K562 (cell line): ENCODE measurements at regions not wholly inside any gene's neighbourhood (a gene's known extent, or its start where the extent isn't known, plus 50 kb on each side); places are given as distances from the start of the nearest gene placed in this dataset.

Source experiments
- BMI1 ChIP-seq: fragments of 150-350 bp; IDR thresholded peaks from 2 replicates; pipeline ENCODE4 v1.6.1; 2014; ENCODE audit warnings: low read length
- CBX1 ChIP-seq: sonication (generic); IDR thresholded peaks from 2 replicates; pipeline ENCODE4 v1.6.1; 2016; ENCODE audit warnings: antibody characterized with exemption, low read depth, mild to moderate bottlenecking
- CXXC5 ChIP-seq: fragments of 250-450 bp; sonication (Bioruptor Pico); IDR thresholded peaks from 2 replicates; pipeline ENCODE4 v1.8.0; 2022; ENCODE audit warnings: inconsistent platforms, mild to moderate bottlenecking, moderate library complexity
- E2F3 ChIP-seq: fragments of 250-450 bp; sonication (Bioruptor Pico); IDR thresholded peaks from 2 replicates; pipeline ENCODE4 v1.4.0; 2020; ENCODE audit warnings: mild to moderate bottlenecking
- ELK3 ChIP-seq: fragments of 450-650 bp; formaldehyde crosslinking; IDR thresholded peaks from 2 replicates; pipeline ENCODE4 v1.4.0; 2020; ENCODE audit warnings: mild to moderate bottlenecking
- HSF4 ChIP-seq: fragments of 250-450 bp; sonication (Bioruptor Pico); IDR thresholded peaks from 2 replicates; pipeline ENCODE4 v2.1.2; 2022; ENCODE audit warnings: mild to moderate bottlenecking, moderate library complexity, borderline replicate concordance
- MCM7 ChIP-seq, 2 experiments: fragments of 450-650 bp; IDR thresholded peaks; 2 replicates each; pipeline ENCODE4 v1.6.1; 2016 to 2018
- NFYB ChIP-seq: IDR thresholded peaks from 2 replicates; pipeline ENCODE4 v1.6.1; 2011; ENCODE audit warnings: mild to moderate bottlenecking, moderate library complexity; ENCODE audit not compliant: insufficient read length; ENCODE audit errors: extremely low read depth
- NRF1 ChIP-seq, 2 experiments: fragments of 450-650 bp; IDR thresholded peaks in 1 of 2; conservative IDR thresholded peaks in 1 of 2; 2 replicates each; pipeline ENCODE4 v1.6.1; 2014; ENCODE audit warnings: mild to moderate bottlenecking in 2 of 2
- PHF21A ChIP-seq: fragments of 450-650 bp; IDR thresholded peaks from 2 replicates; pipeline ENCODE4 v1.6.1; 2017; ENCODE audit warnings: low read depth, borderline replicate concordance
- RBM25 ChIP-seq: fragments of 200-400 bp; formaldehyde crosslinking; IDR thresholded peaks from 2 replicates; pipeline ENCODE4 v1.6.1; 2018; ENCODE audit warnings: low read length, low read depth, moderate library complexity; ENCODE audit not compliant: severe bottlenecking
- TCF3 ChIP-seq: sonication (generic); formaldehyde crosslinking; IDR thresholded peaks from 2 replicates; pipeline ENCODE4 v1.4.0; 2020; ENCODE audit warnings: mild to moderate bottlenecking, missing genetic modification reagents
- XRCC4 ChIP-seq: IDR thresholded peaks from one replicate; pipeline ENCODE4 v1.6.1; 2011; ENCODE audit not compliant: insufficient read depth, insufficient read length; ENCODE audit errors: extremely low read depth
- ZBTB17 ChIP-seq: fragments of 450-650 bp; formaldehyde crosslinking; IDR thresholded peaks from 2 replicates; pipeline ENCODE4 v1.4.0; 2020; ENCODE audit warnings: mild to moderate bottlenecking
- ZNF124 ChIP-seq: sonication (generic); formaldehyde crosslinking; IDR thresholded peaks from 2 replicates; pipeline ENCODE4 v1.8.1; 2022; ENCODE audit warnings: missing genetic modification reagents
- ZNF134 ChIP-seq: fragments of 250-450 bp; sonication (Bioruptor Pico); conservative IDR thresholded peaks from 2 replicates; pipeline ENCODE4 v1.4.0; 2020
- ZNF140 ChIP-seq: fragments of 250-450 bp; sonication (Bioruptor Pico); IDR thresholded peaks from 2 replicates; pipeline ENCODE4 v1.8.0; 2021; ENCODE audit warnings: moderate library complexity, mild to moderate bottlenecking, inconsistent platforms
- ZNF282 ChIP-seq: sonication (generic); formaldehyde crosslinking; IDR thresholded peaks from 2 replicates; pipeline ENCODE4 v1.8.1; 2023; ENCODE audit warnings: missing genetic modification reagents
- ZNF316 ChIP-seq: fragments of 450-650 bp; IDR thresholded peaks from 2 replicates; pipeline ENCODE4 v1.6.1; 2016
- ZNF512 ChIP-seq: IDR thresholded peaks from 2 replicates; pipeline ENCODE4 v1.6.1; 2016; ENCODE audit warnings: missing genetic modification characterization, missing compliant biosample characterization
- ZNF57 ChIP-seq: fragments of 450-650 bp; formaldehyde crosslinking; IDR thresholded peaks from 2 replicates; pipeline ENCODE4 v1.4.0; 2020; ENCODE audit warnings: mild to moderate bottlenecking, moderate library complexity
- ZNF644 ChIP-seq: fragments of 200-800 bp; sonication (Bioruptor generic); IDR thresholded peaks from 2 replicates; pipeline ENCODE4 v1.6.1; 2016; ENCODE audit warnings: low read depth, missing genetic modification characterization, missing compliant biosample characterization
- ZZZ3 ChIP-seq: fragments of 450-650 bp; IDR thresholded peaks from 2 replicates; pipeline ENCODE4 v1.6.1; 2016; ENCODE audit warnings: antibody characterized with exemption, mild to moderate bottlenecking, moderate library complexity
- TF ChIP-seq, protein P1 (sequence below): sonication (generic); formaldehyde crosslinking; IDR thresholded peaks from 2 replicates; pipeline ENCODE4 v1.8.0; 2022; ENCODE audit warnings: missing genetic modification reagents, mild to moderate bottlenecking, borderline replicate concordance
- TF ChIP-seq, protein P2 (sequence below): fragments of 250-450 bp; sonication (Bioruptor Pico); IDR thresholded peaks from 2 replicates; pipeline ENCODE4 v1.4.0; 2020

GRCh38 chr2:71276311-71277146, 49.6 kb upstream of the PAIP2B start (continued):
- TF ChIP-seq, protein P1, sequence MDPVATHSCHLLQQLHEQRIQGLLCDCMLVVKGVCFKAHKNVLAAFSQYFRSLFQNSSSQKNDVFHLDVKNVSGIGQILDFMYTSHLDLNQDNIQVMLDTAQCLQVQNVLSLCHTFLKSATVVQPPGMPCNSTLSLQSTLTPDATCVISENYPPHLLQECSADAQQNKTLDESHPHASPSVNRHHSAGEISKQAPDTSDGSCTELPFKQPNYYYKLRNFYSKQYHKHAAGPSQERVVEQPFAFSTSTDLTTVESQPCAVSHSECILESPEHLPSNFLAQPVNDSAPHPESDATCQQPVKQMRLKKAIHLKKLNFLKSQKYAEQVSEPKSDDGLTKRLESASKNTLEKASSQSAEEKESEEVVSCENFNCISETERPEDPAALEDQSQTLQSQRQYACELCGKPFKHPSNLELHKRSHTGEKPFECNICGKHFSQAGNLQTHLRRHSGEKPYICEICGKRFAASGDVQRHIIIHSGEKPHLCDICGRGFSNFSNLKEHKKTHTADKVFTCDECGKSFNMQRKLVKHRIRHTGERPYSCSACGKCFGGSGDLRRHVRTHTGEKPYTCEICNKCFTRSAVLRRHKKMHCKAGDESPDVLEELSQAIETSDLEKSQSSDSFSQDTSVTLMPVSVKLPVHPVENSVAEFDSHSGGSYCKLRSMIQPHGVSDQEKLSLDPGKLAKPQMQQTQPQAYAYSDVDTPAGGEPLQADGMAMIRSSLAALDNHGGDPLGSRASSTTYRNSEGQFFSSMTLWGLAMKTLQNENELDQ (CRISPR knock-in tag) = no peak
- TF ChIP-seq NRF1 (conservative IDR thresholded peaks at IDR 0.05 in 1 of 2, IDR thresholded peaks at IDR 0.05 in 1 of 2) (peak; percentile 71 to 76), NFYB (peak; percentile 85), RBM25 (peak; percentile 97), TCF3 (CRISPR knock-in tag) (no peak), BMI1 (no peak), ZBTB17 (CRISPR knock-in tag) (no peak), CXXC5 (peak; percentile 79), ZNF644 (tag) (no peak), ZNF124 (no peak), MCM7 (IDR thresholded peaks at IDR 0.05) (no peak), ZNF134 (no peak), ZNF316 (0 out of 2 replicates have a peak, but pooled peaks have one; percentile 22), E2F3 (peak; percentile 83; the same call in 1 of the 2 replicates), PHF21A (no peak), XRCC4 (no peak), ZNF140 (CRISPR knock-in tag) (no peak), ZZZ3 (no peak), ZNF57 (CRISPR knock-in tag) (no peak), ELK3 (CRISPR knock-in tag) (no peak), ZNF512 (no peak), ZNF282 (CRISPR knock-in tag) (no peak), HSF4 (CRISPR knock-in tag) (no peak), CBX1 (0 out of 2 replicates have a peak, but pooled peaks have one; percentile 24)
- TF ChIP-seq, protein P2, sequence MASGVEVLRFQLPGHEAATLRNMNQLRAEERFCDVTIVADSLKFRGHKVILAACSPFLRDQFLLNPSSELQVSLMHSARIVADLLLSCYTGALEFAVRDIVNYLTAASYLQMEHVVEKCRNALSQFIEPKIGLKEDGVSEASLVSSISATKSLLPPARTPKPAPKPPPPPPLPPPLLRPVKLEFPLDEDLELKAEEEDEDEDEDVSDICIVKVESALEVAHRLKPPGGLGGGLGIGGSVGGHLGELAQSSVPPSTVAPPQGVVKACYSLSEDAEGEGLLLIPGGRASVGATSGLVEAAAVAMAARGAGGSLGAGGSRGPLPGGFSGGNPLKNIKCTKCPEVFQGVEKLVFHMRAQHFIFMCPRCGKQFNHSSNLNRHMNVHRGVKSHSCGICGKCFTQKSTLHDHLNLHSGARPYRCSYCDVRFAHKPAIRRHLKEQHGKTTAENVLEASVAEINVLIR = no peak
